HepG2 (cell line): ENCODE measurements at regions not wholly inside any gene's neighbourhood (a gene's known extent, or its start where the extent isn't known, plus 50 kb on each side); places are given as distances from the start of the nearest gene placed in this dataset.

Source experiments
- ETV5 ChIP-seq: IDR thresholded peaks from 2 replicates; pipeline ENCODE4 v1.6.1; 2018; ENCODE audit warnings: missing biosample characterization, missing genetic modification reagents, inconsistent platforms, borderline replicate concordance
- FOXJ3 ChIP-seq: sonication (generic); formaldehyde crosslinking; IDR thresholded peaks from 2 replicates; pipeline ENCODE4 v1.4.0; 2020; ENCODE audit warnings: missing genetic modification reagents, mild to moderate bottlenecking, borderline replicate concordance
- HDAC6 ChIP-seq: fragments of 200-600 bp; sonication (generic); IDR thresholded peaks from 2 replicates; pipeline ENCODE4 v1.7.0; 2017; ENCODE audit warnings: mild to moderate bottlenecking, antibody characterized with exemption, low read length, low read depth
- IRF2 ChIP-seq: IDR thresholded peaks from 2 replicates; pipeline ENCODE4 v1.6.1; 2018; ENCODE audit warnings: missing genetic modification reagents, missing compliant biosample characterization
- MED8 ChIP-seq: sonication (generic); formaldehyde crosslinking; IDR thresholded peaks from 2 replicates; pipeline ENCODE4 v1.8.1; 2023; ENCODE audit warnings: mild to moderate bottlenecking, missing genetic modification reagents; ENCODE audit not compliant: insufficient replicate concordance
- NFKB2 ChIP-seq: sonication (generic); formaldehyde crosslinking; IDR thresholded peaks from 2 replicates; pipeline ENCODE4 v1.4.0; 2020; ENCODE audit warnings: missing genetic modification reagents, borderline replicate concordance
- PPARG ChIP-seq: conservative IDR thresholded peaks from 2 replicates; pipeline ENCODE4 v1.6.1; 2016; ENCODE audit warnings: missing biosample characterization, missing genetic modification reagents
- PTBP1 ChIP-seq: fragments of 200-400 bp; formaldehyde crosslinking; IDR thresholded peaks from 2 replicates; pipeline ENCODE4 v1.6.1; 2018; ENCODE audit warnings: low read length, low read depth; ENCODE audit not compliant: poor library complexity, severe bottlenecking
- RNF2 ChIP-seq: fragments of 450-650 bp; conservative IDR thresholded peaks from 2 replicates; pipeline ENCODE4 v1.6.1; 2016; ENCODE audit warnings: low read depth
- STAT5B ChIP-seq: sonication (generic); formaldehyde crosslinking; IDR thresholded peaks from 2 replicates; pipeline ENCODE4 v1.4.0; 2020; ENCODE audit warnings: missing genetic modification reagents
- TBP ChIP-seq: sonication (generic); formaldehyde crosslinking; IDR thresholded peaks from 2 replicates; pipeline ENCODE4 v1.5.0; 2020; ENCODE audit warnings: missing genetic modification reagents
- U2AF2 ChIP-seq: fragments of 200-400 bp; formaldehyde crosslinking; IDR thresholded peaks from 2 replicates; pipeline ENCODE4 v1.6.1; 2017; ENCODE audit warnings: low read depth, mild to moderate bottlenecking, low read length
- ZNF232 ChIP-seq: sonication (generic); formaldehyde crosslinking; IDR thresholded peaks from 2 replicates; pipeline ENCODE4 v1.4.0; 2020; ENCODE audit warnings: missing genetic modification reagents, borderline replicate concordance
- ZNF292 ChIP-seq: sonication (generic); formaldehyde crosslinking; IDR thresholded peaks from 2 replicates; pipeline ENCODE4 v1.8.1; 2022; ENCODE audit warnings: mild to moderate bottlenecking, low read depth, missing genetic modification reagents, borderline replicate concordance
- ZNF672 ChIP-seq: sonication (generic); formaldehyde crosslinking; IDR thresholded peaks from 2 replicates; pipeline ENCODE4 v1.8.1; 2022; ENCODE audit warnings: missing genetic modification reagents
- TF ChIP-seq, protein P1 (sequence below): sonication (generic); formaldehyde crosslinking; IDR thresholded peaks from 2 replicates; pipeline ENCODE4 v1.5.1; 2020; ENCODE audit warnings: mild to moderate bottlenecking, missing genetic modification reagents, moderate library complexity
- TF ChIP-seq, protein P2 (sequence below): sonication (generic); formaldehyde crosslinking; IDR thresholded peaks from 2 replicates; pipeline ENCODE4 v1.8.0; 2022; ENCODE audit warnings: missing genetic modification reagents, mild to moderate bottlenecking, borderline replicate concordance
- TF ChIP-seq, protein P3 (sequence below): sonication (generic); formaldehyde crosslinking; IDR thresholded peaks from 2 replicates; pipeline ENCODE4 v1.4.0; 2020; ENCODE audit warnings: missing genetic modification reagents
- TF ChIP-seq, protein P4 (sequence below): IDR thresholded peaks from 2 replicates; pipeline ENCODE4 v1.6.1; 2016; ENCODE audit warnings: missing compliant biosample characterization, missing genetic modification reagents, borderline replicate concordance
- TF ChIP-seq, protein P5 (sequence below): sonication (generic); formaldehyde crosslinking; IDR thresholded peaks from 2 replicates; pipeline ENCODE4 v1.4.0; 2020; ENCODE audit warnings: missing genetic modification reagents; ENCODE audit errors: not compliant biosample characterization
- TF ChIP-seq, protein P6 (sequence below): sonication (generic); formaldehyde crosslinking; IDR thresholded peaks from 2 replicates; pipeline ENCODE4 v1.4.0; 2020; ENCODE audit warnings: missing genetic modification reagents, borderline replicate concordance

DNA sequence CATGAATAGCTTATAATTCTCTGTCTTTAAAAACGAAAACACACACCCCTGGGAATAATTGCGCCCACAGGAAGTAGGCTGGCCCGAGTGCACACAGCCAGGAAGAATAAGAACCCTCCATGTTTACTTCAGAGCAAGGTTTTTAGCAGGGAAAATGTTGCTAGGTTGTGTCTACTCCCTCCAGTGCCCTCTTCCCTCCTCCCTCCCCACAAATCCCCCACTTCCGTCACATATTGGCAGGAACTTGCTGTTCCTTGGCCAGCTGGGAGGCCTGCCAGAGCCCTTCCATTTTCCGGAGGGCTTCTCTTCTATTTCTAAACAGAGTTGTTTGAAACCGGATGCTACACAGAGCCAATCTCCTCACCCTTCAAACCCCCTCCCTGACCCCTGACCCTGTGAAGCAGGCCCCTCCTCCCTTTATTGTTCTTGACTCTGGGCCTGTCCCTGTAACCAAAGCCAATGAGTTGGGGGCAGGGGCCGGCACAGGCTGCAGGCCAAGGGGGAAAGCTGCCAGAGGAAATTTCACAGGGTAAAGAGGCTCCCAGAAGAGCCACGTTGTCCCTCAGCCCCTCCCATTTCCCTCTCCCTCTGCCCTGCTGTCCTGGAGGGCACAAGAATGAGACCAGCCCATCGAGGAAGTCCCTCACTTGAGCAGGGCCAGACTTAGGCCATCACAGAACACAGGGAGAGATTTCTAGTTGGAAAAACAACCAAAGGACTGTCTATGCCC is 49.8 kb upstream of the LGALSL start (continued):
- TF ChIP-seq PTBP1 (no peak), ZNF292 (CRISPR knock-in tag) (peak; percentile 50; the same call in 1 of the 2 replicates), ZNF672 (CRISPR knock-in tag) (no peak), MED8 (CRISPR knock-in tag) (no peak), STAT5B (CRISPR knock-in tag) (no peak), FOXJ3 (CRISPR knock-in tag) (no peak), ETV5 (CRISPR knock-in tag) (peak; percentile 84), PPARG (CRISPR knock-in tag) (peak; percentile 52), NFKB2 (CRISPR knock-in tag) (peak; percentile 71; the same call in 1 of the 2 replicates), TBP (CRISPR knock-in tag) (no peak), ZNF232 (CRISPR knock-in tag) (no peak), HDAC6 (no peak), U2AF2 (no peak), IRF2 (CRISPR knock-in tag) (peak; percentile 51; the same call in 1 of the 2 replicates), RNF2 (no peak)
- TF ChIP-seq, protein P1, sequence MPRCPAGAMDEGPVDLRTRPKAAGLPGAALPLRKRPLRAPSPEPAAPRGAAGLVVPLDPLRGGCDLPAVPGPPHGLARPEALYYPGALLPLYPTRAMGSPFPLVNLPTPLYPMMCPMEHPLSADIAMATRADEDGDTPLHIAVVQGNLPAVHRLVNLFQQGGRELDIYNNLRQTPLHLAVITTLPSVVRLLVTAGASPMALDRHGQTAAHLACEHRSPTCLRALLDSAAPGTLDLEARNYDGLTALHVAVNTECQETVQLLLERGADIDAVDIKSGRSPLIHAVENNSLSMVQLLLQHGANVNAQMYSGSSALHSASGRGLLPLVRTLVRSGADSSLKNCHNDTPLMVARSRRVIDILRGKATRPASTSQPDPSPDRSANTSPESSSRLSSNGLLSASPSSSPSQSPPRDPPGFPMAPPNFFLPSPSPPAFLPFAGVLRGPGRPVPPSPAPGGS (CRISPR knock-in tag) = no peak
- TF ChIP-seq, protein P2, sequence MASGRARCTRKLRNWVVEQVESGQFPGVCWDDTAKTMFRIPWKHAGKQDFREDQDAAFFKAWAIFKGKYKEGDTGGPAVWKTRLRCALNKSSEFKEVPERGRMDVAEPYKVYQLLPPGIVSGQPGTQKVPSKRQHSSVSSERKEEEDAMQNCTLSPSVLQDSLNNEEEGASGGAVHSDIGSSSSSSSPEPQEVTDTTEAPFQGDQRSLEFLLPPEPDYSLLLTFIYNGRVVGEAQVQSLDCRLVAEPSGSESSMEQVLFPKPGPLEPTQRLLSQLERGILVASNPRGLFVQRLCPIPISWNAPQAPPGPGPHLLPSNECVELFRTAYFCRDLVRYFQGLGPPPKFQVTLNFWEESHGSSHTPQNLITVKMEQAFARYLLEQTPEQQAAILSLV = no peak
- TF ChIP-seq, protein P3, sequence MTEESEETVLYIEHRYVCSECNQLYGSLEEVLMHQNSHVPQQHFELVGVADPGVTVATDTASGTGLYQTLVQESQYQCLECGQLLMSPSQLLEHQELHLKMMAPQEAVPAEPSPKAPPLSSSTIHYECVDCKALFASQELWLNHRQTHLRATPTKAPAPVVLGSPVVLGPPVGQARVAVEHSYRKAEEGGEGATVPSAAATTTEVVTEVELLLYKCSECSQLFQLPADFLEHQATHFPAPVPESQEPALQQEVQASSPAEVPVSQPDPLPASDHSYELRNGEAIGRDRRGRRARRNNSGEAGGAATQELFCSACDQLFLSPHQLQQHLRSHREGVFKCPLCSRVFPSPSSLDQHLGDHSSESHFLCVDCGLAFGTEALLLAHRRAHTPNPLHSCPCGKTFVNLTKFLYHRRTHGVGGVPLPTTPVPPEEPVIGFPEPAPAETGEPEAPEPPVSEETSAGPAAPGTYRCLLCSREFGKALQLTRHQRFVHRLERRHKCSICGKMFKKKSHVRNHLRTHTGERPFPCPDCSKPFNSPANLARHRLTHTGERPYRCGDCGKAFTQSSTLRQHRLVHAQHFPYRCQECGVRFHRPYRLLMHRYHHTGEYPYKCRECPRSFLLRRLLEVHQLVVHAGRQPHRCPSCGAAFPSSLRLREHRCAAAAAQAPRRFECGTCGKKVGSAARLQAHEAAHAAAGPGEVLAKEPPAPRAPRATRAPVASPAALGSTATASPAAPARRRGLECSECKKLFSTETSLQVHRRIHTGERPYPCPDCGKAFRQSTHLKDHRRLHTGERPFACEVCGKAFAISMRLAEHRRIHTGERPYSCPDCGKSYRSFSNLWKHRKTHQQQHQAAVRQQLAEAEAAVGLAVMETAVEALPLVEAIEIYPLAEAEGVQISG (CRISPR knock-in tag) = peak; percentile 12; the same call in 1 of the 2 replicates
- TF ChIP-seq, protein P4, sequence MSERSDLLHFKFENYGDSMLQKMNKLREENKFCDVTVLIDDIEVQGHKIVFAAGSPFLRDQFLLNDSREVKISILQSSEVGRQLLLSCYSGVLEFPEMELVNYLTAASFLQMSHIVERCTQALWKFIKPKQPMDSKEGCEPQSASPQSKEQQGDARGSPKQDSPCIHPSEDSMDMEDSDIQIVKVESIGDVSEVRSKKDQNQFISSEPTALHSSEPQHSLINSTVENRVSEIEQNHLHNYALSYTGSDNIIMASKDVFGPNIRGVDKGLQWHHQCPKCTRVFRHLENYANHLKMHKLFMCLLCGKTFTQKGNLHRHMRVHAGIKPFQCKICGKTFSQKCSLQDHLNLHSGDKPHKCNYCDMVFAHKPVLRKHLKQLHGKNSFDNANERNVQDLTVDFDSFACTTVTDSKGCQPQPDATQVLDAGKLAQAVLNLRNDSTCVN (CRISPR knock-in tag) = no peak
- TF ChIP-seq, protein P5, sequence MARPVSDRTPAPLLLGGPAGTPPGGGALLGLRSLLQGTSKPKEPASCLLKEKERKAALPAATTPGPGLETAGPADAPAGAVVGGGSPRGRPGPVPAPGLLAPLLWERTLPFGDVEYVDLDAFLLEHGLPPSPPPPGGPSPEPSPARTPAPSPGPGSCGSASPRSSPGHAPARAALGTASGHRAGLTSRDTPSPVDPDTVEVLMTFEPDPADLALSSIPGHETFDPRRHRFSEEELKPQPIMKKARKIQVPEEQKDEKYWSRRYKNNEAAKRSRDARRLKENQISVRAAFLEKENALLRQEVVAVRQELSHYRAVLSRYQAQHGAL (CRISPR knock-in tag) = no peak
- TF ChIP-seq, protein P6, sequence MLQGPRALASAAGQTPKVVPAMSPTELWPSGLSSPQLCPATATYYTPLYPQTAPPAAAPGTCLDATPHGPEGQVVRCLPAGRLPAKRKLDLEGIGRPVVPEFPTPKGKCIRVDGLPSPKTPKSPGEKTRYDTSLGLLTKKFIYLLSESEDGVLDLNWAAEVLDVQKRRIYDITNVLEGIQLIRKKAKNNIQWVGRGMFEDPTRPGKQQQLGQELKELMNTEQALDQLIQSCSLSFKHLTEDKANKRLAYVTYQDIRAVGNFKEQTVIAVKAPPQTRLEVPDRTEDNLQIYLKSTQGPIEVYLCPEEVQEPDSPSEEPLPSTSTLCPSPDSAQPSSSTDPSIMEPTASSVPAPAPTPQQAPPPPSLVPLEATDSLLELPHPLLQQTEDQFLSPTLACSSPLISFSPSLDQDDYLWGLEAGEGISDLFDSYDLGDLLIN (CRISPR knock-in tag) = no peak
